Nephron progenitor cell (in vitro differentiated cells): ENCODE measurements at regions not wholly inside any gene's neighbourhood (a gene's known extent, or its start where the extent isn't known, plus 50 kb on each side); places are given as distances from the start of the nearest gene placed in this dataset.

Experiments used
- DNase-seq: peaks from one replicate; pipeline ENCODE4 v3.0.0; 2021
- H3K27ac Mint-ChIP-seq: 2 replicates; pipeline ENCODE4 v1.8.0; 2021; ENCODE audit warnings: mild to moderate bottlenecking, moderate library complexity, mixed read lengths
- H3K27me3 Mint-ChIP-seq: 2 replicates; pipeline ENCODE4 v1.8.0; 2021; ENCODE audit warnings: mild to moderate bottlenecking, low read depth, mixed read lengths; ENCODE audit not compliant: poor library complexity
- H3K36me3 Mint-ChIP-seq: 2 replicates; pipeline ENCODE4 v1.8.0; 2021; ENCODE audit warnings: low read depth, mixed read lengths
- H3K4me1 Mint-ChIP-seq: 2 replicates; pipeline ENCODE4 v1.8.0; 2021; ENCODE audit warnings: mixed read lengths
- H3K4me3 Mint-ChIP-seq: 2 replicates; pipeline ENCODE4 v1.8.0; 2021; ENCODE audit warnings: mild to moderate bottlenecking, moderate library complexity, mixed read lengths
- H3K9me3 Mint-ChIP-seq: 2 replicates; pipeline ENCODE4 v1.8.0; 2021; ENCODE audit warnings: mild to moderate bottlenecking, moderate library complexity, mixed read lengths
- CTCF ChIP-seq: fragments of 200-600 bp; sonication (generic); IDR thresholded peaks from 2 replicates; pipeline ENCODE4 v1.5.0; 2021; ENCODE audit warnings: antibody characterized with exemption

- Mint-ChIP-seq H3K27me3 (peaks cover 19% of the 10 kb centered on the region), H3K36me3 (no peaks in the 10 kb centered on the region), H3K9me3 (no peaks in the 10 kb centered on the region), H3K4me1 (peaks cover 12% of the 10 kb centered on the region), H3K4me3 (no peak overlapping the region), H3K27ac (no peak overlapping the region)
- TF ChIP-seq CTCF = no peak
- DNase-seq = no peak
Measured at GRCh38 chr2:65564299-65564698, 131.9 kb upstream of the SPRED2 start.

- Mint-ChIP-seq H3K9me3 (no peaks in the 10 kb centered on the region), H3K27ac (no peak overlapping the region), H3K36me3 (no peaks in the 10 kb centered on the region), H3K27me3 (peaks cover 25% of the 10 kb centered on the region), H3K4me1 (peaks cover 12% of the 10 kb centered on the region), H3K4me3 (no peak overlapping the region)
- DNase-seq = no peak
- no peak for TF ChIP-seq CTCF
Measured at GRCh38 chr2:65562890-65563289, 130.5 kb upstream of the SPRED2 start.

- no peak for DNase-seq
- Mint-ChIP-seq H3K27ac (no peak overlapping the region), H3K9me3 (no peaks in the 10 kb centered on the region), H3K4me3 (no peak overlapping the region), H3K27me3 (peaks cover 35% of the 10 kb centered on the region), H3K36me3 (no peaks in the 10 kb centered on the region), H3K4me1 (peaks cover 9% of the 10 kb centered on the region)
- TF ChIP-seq CTCF = no peak
Measured at GRCh38 chr2:65558743-65559142, 126.3 kb upstream of the SPRED2 start.

DNA sequence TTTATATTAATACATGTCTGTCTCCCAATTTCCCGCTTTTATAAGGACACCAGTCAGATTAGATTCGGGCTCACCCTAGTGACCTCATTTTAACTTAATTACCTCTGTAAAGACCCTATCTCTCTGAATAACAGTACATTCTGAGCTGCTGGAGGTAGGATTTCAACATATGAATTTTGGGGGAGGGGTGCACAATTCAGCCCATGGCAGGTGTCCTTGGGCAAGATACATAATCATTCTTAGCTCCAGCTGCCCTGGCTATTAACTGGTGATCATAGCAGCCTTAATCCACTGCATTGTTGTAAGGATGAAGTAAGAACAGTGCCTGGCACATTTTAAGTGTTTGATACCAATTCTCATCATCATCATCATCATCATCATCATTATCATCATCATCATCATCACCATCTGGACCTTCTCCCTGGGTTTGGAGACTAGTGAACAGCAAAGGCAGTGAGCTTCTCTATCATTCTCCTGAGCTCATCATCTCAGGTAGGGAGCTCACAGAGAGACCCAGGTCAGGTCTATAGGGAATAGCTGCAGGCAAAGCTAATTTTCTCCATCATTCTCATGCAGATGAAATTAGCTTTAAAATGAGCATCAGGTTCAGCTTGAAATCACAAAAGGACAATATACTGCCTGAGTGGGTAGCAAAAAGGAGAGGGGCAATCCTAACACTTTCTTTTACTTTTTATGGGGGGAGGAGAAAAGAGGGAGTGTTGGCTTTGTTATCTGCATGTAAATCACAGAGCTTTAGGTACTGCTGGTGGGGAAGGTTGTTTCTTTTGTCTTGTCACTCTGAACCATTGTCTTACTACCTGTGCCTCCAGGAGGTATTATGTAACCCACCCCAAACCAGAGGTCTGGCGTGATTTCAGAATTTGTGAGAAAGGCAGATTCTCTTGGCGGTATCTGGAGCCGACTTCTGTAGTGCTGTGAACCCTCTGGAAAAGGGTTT is 125.5 kb upstream of the SPRED2 start:
- Mint-ChIP-seq H3K9me3 (no peaks in the 10 kb centered on the region), H3K4me1 (peaks cover 15% of the 10 kb centered on the region), H3K27ac (no peak overlapping the region), H3K27me3 (peaks cover 32% of the 10 kb centered on the region), H3K4me3 (no peak overlapping the region), H3K36me3 (no peaks in the 10 kb centered on the region)
- TF ChIP-seq CTCF = no peak
- no peak for DNase-seq

DNA sequence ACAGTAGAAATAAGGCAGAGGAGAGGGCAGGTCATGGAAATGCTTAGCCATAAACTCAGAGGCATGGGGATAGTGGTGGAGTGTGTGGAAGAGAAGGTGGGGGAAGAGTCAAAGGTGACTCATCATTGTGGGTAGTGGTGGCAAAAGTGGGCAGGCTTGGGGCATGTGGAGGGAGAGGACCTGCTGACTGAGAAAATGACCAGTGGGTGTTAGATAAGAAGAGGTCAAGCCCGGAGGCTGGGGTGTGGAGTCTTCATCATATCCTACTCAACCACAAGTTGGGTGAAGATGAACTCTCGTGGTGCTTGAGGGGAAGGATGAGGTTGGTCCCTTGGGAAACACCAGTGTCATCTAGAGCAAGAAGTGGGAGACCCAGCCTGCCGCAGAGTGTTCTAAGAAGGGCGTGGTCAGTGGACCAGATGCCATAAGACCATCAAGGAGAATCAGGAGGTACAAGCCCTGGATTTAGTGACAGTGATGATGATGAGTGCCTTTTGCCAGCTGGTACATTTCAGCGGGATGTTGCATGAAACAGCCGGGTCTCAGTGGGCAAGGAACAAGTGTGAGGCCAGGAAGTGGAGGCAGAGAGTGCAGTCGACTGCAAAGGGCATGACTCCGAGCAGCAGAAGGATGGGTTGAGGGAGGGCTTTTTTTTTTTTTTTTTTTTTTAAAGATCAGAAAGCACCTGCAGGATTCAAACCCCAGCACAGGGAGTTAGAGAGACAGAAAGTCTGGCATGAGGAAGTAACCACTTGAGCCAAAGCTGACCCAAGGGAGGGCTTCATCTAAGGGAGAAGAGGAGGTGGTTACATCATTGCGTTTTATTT is 122.6 kb upstream of the SPRED2 start:
- H3K36me3 Mint-ChIP-seq = no peaks in the 10 kb centered on the region

More for the DNA sequence above, 122.6 kb upstream of the SPRED2 start:
- H3K4me3 Mint-ChIP-seq = no peak overlapping the region
- H3K27ac Mint-ChIP-seq = no peak overlapping the region
- H3K4me1 Mint-ChIP-seq = peaks cover 26% of the 10 kb centered on the region
- no peak for TF ChIP-seq CTCF
- H3K9me3 Mint-ChIP-seq = no peaks in the 10 kb centered on the region
- DNase-seq = no peak
- peaks cover 30% of the 10 kb centered on the region for H3K27me3 Mint-ChIP-seq
